AG08395 (cell line): ENCODE measurements at regions not wholly inside any gene's neighbourhood (a gene's known extent, or its start where the extent isn't known, plus 50 kb on each side); places are given as distances from the start of the nearest gene placed in this dataset.
"Not testable (repeated sequence)": the region's sequence is repeated elsewhere in the genome, so short reads cannot be mapped to it uniquely, and the experiment has no call there.

Source experiments
- DNase-seq: peaks from one replicate; pipeline ENCODE4 v3.0.0; 2012; ENCODE audit warnings: mixed read lengths, low spot score

GRCh38 chr19:27821418-27822018 is 1391.4 kb downstream of the UQCRFS1 start:
- DNase-seq = no peak

GRCh38 chr19:27815985-27816384 is 1397.0 kb downstream of the UQCRFS1 start:
- no peak for DNase-seq

- DNase-seq = not testable (repeated sequence)
Observed at GRCh38 chr19:27814834-27815233, 1398.1 kb downstream of the UQCRFS1 start.

GRCh38 chr19:27814274-27814673 is 1398.7 kb downstream of the UQCRFS1 start:
- DNase-seq = not testable (repeated sequence)

DNA sequence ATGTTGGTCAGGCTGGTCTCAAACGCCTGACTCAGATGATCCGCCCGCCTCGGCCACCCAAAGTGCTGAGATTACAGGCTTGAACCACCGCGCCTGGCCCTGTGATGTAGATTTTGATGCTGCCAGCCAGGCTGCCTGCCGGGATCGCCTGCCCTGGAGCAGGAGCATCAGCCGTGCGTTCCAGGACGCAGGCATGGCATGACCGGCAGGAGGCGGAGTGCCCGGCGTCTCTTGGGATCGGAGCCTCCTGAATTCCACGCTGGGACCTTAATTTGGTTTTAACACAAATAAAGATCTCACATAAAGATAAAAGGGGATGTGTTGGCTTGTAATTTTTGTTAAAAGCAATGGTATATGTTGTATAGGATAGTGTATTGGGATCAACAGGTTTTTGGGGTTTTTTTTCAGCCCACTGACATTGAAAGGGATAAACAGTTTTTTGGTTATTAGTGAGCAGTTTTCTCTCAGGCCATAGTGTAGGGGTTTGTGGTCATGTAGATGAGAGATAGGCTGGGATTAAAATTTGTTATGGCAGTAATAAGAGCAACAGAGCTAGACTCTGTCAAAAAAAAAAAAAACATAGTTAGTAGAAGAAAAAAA is 1406.4 kb downstream of the UQCRFS1 start:
- no peak for DNase-seq

DNA sequence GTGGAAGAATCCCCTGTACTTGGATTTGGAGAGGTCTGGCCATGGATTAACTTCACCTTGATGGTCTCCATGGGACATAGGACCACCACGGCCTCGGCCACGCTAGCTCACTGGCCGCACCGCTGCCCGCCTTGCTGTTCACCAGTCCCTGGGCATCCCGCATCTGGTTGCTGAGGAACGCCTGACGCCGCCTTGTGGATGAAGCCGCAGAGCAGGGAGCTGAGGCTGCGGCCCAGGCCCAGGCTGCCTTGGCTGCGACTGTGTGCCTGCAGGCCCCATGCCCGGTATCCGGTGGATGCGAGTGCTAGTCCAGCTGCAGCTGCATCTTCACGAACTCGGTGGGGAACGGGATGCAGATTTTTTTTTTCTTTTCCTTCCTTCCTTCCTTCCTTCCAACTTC is 1407.1 kb downstream of the UQCRFS1 start:
- no peak for DNase-seq

- DNase-seq = not testable (repeated sequence)
Observed at GRCh38 chr19:27802293-27802692, 1410.7 kb downstream of the UQCRFS1 start.

DNA sequence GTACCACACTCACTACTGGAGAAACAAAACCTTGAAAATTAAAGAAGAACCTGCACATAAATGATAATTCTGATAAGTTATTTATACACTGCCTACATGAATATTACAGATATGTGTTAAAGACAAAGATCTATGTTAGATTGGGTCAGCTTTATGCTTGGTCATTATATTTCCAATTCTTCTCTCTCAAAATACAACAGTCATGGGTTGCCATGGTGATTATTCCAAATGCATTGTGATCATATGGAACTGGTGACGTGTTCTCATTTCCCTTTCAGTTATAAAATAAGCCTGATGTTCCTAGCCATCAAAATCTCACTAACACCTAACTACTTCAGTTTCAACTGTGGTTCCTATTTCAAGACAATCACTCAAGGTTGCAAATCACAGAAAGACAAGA is 1416.4 kb downstream of the UQCRFS1 start:
- DNase-seq = no peak

- no peak for DNase-seq
Observed at GRCh38 chr19:27796073-27796472, 1416.9 kb downstream of the UQCRFS1 start.

DNA sequence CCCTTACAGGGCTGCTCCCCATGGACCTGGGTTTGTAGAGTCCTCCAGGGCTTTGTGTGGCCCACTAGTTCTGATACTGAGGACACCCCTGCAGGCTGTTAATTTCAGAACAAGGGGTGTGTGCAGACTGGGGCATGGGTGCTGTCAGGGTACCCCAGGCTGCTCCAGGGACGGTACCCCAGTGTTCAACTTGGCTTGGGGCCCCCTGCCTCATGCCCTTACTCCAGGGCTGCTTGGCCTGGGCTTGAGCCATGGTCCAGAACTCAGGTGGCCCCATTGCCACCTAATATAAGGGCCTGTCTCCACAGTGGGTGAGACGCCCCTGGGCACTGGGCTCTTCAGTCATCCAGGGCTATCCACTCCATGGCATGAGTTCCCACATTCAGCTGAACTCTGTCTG is 1417.6 kb downstream of the UQCRFS1 start:
- no peak for DNase-seq

DNA sequence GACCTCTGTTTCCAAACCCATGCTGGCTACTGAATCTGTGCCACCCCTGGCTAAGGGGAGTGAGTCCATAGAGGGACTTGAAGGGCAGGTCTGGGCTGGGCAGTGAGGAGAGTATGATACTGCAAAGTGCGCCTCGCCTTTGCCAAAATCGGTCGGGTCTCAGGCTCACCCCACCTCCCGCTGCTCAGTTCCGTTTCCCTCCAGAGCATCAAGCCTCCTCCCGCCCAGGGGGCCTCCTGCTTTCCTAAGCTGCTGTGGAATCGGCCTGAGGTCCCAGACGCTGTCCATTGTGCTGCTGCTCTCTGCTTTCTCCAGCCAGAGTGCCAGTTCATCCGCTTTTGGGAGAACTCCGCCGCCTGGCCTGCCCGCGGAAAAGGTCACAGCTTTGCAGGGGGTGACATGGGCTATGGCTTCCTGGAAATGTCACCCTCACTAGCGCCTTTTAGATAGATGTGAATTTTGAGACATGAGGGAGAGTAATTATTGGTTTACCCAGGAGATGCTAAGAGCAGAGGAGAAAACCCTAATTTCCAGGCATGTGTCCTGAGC is 1418.4 kb downstream of the UQCRFS1 start:
- DNase-seq = peak; percentile 47

DNA sequence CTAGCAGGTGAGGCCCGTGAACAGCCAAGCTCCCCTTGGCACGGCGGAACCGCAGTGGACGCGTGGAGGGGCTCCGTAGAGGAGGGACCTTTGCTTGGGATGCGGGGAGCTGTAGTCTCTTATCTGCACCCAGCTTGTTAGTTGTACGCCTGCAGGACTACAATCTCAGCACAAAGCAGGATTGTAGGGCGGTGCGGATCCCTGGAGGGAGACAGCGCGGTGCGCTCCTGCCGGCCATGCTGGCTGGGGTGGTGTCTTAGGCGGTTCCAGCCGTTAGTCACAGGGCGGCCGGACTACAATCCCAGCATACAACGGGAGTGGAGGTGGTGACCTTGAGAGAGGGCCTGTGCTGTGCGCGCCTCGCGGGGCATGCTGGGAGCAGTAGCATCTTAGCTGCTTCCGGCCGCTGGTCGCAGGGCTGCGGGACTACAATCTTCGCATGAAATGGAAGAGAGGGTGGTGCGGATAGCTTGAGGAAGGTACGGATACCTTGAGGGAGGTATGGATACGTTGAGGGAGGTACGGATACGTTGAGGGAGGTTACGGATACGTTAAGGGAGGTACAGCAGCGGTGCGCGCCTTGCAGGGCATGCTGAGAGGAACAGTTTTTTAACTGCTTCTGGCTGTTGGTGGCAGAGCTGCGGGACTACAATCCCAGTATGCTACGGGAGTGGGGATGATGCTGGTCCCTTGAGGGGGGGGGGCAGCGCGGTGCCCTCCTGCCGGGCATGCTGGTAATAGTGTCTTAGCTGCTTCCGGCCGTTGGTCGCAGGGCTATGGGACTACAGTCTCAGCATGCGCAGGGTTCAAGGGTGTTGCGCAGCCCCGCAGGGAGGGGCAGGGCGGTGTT is 1419.1 kb downstream of the UQCRFS1 start:
- peak; percentile 95 for DNase-seq

- peak; percentile 82 for DNase-seq
Observed at GRCh38 chr19:27793128-27793643, 1419.8 kb downstream of the UQCRFS1 start.

DNA sequence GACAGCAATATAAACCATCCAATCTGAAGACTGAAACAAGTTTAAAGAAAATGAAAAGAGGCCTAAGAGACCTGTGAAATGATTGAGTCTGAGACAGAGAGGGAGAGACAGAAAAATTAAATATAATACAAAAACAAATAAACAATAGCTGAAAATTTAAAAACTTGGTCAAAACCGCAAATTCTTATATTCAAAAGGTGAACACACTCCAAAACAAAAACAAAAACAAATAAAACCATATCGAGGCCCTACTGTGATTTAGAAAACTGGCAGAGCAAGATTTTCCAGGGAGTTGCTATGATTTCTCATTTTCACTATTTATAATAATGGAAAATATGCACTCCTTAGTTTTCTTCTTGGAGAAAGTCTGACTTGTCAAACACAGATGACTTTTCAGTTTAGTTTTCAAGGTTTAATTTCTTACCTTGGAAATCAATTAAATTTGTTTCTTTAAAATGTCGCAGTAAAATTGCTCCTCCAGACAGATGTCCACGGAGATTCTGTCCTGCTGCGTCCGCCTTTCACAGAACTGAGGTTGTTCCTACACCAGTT is 1420.3 kb downstream of the UQCRFS1 start:
- DNase-seq = no peak

DNA sequence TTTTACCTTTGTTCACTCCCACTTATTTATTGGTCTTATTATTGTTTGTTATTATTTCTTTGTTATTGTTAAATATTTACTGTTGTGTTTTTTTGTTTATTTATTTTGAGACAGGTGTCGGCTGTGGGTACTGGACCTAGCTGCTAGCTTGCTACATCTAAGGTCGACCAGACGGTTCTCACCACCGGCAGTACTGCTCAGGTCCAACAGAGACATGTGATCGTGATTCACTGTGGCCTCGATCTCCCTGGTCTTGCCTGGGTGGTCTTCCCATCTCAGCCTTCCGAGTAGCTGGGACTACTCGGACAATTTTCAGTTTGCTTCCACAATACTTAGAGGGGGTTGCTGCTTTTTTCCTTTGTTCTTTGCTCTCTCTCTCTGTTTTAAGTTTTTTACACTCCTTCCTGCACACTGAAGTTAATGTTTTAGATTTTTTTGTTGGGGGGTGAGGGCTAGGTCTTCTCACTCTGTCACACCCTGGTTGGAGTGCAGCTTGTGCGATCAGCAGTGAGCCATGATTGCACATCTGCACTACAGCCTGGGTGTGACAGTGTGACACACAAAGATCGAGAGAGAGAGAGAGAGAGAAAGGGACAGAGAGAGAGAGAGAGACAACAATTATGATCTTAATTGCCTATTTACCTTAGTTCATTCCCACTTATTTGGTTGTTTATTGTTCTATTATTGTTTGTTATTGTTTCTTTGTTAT is 1432.4 kb downstream of the UQCRFS1 start:
- DNase-seq = no peak

- DNase-seq = no peak
Observed at GRCh38 chr19:27779954-27780353, 1433.0 kb downstream of the UQCRFS1 start.

DNA sequence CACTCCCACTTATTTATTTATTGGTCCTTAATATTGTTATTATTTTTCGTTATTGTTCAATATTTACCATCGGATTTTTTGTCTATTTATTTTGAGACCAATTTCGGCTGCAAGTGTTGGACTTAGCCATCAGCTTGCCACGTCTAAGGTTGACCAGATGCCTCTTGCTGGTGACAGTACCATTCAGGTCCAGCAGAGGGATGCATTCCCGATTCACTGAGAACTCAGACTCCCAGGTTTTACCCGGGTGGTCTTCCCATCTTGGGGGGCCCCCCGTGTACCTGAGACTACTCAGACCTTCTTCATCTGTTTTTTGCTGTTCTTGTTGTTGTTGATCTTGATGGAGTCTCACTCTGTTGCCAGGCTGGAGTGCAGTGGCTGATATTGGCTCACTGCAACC is 1435.2 kb downstream of the UQCRFS1 start:
- no peak for DNase-seq

GRCh38 chr19:27777242-27777641 is 1435.7 kb downstream of the UQCRFS1 start:
- DNase-seq = no peak

DNA sequence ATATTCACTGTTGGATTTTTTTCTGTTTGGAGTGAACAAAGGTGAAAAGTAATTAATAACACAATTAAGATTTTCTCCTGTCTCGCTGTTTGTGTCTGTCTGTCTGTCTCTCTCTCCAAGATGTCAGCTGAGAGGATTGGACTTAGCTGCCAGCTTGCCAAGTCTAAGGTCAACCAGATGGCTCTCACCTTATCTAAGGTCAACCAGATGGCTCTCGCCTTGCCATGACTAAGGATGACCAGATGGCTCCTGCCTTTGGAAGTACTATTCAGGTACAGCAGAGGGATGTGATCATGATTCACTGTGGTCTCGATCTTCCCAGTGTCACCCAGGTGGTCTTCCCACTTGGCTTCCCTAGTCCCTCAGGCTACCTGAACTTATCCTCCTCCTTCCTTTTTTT is 1436.4 kb downstream of the UQCRFS1 start:
- DNase-seq = no peak

DNA sequence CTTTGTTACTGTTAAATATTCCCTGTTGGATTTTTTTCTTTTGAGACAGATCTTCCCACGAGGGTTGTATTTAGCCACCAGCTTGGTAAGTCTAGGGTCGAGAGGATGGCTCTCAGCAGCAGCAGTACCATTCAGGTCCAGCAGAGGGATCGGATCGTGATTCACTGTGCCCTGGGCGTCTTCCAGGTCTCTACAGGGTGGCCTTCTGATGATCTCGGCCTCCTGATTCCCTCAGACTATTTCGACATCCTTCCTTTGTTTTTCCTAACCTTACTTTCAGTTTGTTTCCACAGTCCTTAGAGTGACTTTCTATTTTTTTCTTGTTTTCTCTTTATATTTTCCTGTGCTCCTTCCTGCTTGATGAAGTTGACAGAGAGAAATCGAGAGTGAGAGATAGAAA is 1436.9 kb downstream of the UQCRFS1 start:
- DNase-seq = peak; percentile 59

DNA sequence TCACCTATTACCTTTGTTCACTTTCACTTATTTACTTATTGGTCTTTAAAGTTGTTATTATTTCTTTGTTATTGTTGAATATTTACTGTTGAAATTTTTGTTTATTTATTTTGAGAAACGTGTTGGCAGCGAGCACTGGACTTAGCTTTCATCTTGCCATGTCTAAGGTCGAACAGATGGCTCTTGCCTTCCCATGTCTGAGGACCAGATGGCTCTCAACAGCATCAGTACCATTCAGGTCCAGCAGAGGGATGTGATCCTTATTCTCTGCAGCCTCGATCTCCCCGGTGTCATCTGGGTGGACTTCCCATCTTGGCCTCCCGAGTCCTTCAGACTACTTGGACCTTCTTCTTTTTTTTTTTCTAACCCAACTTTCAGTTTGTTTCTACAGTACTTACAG is 1437.6 kb downstream of the UQCRFS1 start:
- no peak for DNase-seq

DNA sequence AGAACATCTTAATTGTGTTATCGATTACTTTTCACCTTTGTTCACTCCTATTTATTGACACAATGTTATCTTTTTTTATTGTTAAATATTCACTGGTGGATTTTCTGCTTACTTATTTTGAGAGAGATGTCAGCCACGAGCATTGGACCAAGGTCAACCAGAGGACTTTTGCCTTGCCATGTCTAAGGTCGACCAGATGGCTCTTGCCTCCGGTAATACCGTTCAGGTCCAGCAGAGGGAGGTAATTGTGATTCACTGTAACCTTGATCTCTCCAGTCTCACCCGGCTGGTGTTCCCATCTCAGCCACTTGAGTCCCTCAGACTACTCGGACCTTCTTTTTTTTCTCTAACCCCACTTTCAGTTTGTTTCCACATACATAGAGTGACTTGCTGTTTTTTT is 1438.1 kb downstream of the UQCRFS1 start:
- no peak for DNase-seq
